ENCODE measurements at regions not wholly inside any gene's neighbourhood (a gene's known extent, or its start where the extent isn't known, plus 50 kb on each side); places are given as distances from the start of the nearest gene placed in this dataset.

- no peak for TF ChIP-seq POLR2A (IDR thresholded peaks at IDR 0.05; ENCODE audit: low read depth, low read length)
- TF ChIP-seq, protein P1, sequence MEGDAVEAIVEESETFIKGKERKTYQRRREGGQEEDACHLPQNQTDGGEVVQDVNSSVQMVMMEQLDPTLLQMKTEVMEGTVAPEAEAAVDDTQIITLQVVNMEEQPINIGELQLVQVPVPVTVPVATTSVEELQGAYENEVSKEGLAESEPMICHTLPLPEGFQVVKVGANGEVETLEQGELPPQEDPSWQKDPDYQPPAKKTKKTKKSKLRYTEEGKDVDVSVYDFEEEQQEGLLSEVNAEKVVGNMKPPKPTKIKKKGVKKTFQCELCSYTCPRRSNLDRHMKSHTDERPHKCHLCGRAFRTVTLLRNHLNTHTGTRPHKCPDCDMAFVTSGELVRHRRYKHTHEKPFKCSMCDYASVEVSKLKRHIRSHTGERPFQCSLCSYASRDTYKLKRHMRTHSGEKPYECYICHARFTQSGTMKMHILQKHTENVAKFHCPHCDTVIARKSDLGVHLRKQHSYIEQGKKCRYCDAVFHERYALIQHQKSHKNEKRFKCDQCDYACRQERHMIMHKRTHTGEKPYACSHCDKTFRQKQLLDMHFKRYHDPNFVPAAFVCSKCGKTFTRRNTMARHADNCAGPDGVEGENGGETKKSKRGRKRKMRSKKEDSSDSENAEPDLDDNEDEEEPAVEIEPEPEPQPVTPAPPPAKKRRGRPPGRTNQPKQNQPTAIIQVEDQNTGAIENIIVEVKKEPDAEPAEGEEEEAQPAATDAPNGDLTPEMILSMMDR (IDR thresholded peaks at IDR 0.05; ENCODE audit: extremely low read depth in 1 of 2, insufficient read depth in 1 of 2, low read depth in 1 of 2, low read length in 2 of 2), result no peak
- TF ChIP-seq POLR2AphosphoS5 (IDR thresholded peaks at IDR 0.05; ENCODE audit: insufficient read depth, low read depth, low read length), result no peak
- TF ChIP-seq, protein P2, sequence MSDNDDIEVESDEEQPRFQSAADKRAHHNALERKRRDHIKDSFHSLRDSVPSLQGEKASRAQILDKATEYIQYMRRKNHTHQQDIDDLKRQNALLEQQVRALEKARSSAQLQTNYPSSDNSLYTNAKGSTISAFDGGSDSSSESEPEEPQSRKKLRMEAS (IDR thresholded peaks at IDR 0.05; ENCODE audit: insufficient read depth, insufficient read length), result no peak
- TF ChIP-seq EZH2 (IDR thresholded peaks at IDR 0.05; ENCODE audit: borderline replicate concordance, low read depth, low read length, severe bottlenecking), result no peak
- no peak for TF ChIP-seq MYC (IDR thresholded peaks at IDR 0.05; ENCODE audit: low read depth, low read length)
Observed at GRCh38 chr2:129610766-129611165, 368.7 kb upstream of the RAB6C start.
